OCI-LY1 (cell line): ENCODE measurements at regions not wholly inside any gene's neighbourhood (a gene's known extent, or its start where the extent isn't known, plus 50 kb on each side); places are given as distances from the start of the nearest gene placed in this dataset.
"Not testable (repeated sequence)": the region's sequence is repeated elsewhere in the genome, so short reads cannot be mapped to it uniquely, and the experiment has no call there.

Experiments
- EZH2 ChIP-seq: fragments of 200-600 bp; sonication (generic), shearing (Covaris generic); IDR thresholded peaks from 2 replicates; pipeline ENCODE4 v1.8.0; 2017; ENCODE audit warnings: borderline replicate concordance, mixed run types, mild to moderate bottlenecking, antibody characterized with exemption, low read length, moderate library complexity, mixed read lengths
- TF ChIP-seq, protein P1 (sequence below): fragments of 200-600 bp; sonication (generic), shearing (Covaris generic); IDR thresholded peaks from 2 replicates; pipeline ENCODE4 v1.5.1; 2017; ENCODE audit warnings: mild to moderate bottlenecking, antibody characterized with exemption, low read length, moderate library complexity, mixed read lengths

DNA sequence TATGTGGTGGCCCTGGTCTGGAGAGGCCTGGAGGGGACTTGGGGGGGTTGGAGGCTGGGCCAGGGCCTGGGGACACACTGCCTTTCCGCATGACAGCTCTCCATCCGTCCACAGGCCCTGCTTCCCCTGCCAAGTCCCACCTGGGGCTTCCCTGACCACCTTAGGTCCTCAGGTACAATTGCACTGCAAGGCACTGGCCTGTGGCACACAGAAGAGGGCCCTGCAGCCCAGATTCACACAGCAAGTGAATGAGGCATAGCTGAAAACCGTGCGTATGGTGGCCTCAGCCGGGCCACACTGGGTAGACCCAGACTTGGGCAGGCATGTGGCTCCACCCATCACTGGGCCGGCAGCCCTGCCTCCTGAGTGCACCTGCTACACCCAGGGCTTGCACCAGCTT is 114.2 kb downstream of the TNFRSF13B start:
- TF ChIP-seq, protein P1, sequence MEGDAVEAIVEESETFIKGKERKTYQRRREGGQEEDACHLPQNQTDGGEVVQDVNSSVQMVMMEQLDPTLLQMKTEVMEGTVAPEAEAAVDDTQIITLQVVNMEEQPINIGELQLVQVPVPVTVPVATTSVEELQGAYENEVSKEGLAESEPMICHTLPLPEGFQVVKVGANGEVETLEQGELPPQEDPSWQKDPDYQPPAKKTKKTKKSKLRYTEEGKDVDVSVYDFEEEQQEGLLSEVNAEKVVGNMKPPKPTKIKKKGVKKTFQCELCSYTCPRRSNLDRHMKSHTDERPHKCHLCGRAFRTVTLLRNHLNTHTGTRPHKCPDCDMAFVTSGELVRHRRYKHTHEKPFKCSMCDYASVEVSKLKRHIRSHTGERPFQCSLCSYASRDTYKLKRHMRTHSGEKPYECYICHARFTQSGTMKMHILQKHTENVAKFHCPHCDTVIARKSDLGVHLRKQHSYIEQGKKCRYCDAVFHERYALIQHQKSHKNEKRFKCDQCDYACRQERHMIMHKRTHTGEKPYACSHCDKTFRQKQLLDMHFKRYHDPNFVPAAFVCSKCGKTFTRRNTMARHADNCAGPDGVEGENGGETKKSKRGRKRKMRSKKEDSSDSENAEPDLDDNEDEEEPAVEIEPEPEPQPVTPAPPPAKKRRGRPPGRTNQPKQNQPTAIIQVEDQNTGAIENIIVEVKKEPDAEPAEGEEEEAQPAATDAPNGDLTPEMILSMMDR, result not testable (repeated sequence)
- not testable (repeated sequence) for TF ChIP-seq EZH2
